ENCODE measurements at regions not wholly inside any gene's neighbourhood (a gene's known extent, or its start where the extent isn't known, plus 50 kb on each side); places are given as distances from the start of the nearest gene placed in this dataset.

- TF ChIP-seq CTCF (conservative IDR thresholded peaks at IDR 0.05; ENCODE audit: low read depth, low read length) (no peak), EZH2 (IDR thresholded peaks at IDR 0.05; ENCODE audit: borderline replicate concordance, low read depth, low read length, poor library complexity, severe bottlenecking) (no peak)
Observed at GRCh38 chr3:148219999-148220398, 477.7 kb upstream of the AGTR1 start.

Measured in A673 (cell line).